ENCODE measurements at regions not wholly inside any gene's neighbourhood (a gene's known extent, or its start where the extent isn't known, plus 50 kb on each side); places are given as distances from the start of the nearest gene placed in this dataset.

DNA sequence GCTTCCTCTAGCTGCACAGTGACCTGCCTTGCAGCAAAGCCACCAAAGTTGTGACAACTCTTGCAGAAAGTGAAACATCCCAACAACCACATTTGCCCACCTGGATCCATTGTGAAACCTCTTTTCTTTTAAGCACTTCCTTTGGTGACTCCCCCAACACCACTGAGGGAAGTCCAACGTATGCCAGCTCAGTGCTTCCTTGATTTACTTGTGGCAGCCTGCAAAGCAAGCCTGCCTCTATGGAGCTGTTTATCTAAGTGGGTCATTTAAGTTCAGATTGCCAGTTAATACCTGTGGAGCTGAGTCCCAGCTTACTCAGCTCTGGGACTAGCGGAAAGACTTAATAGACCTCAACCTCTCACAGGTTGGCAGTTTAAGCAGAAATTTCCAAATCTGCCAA lies 230.8 kb upstream of the GHITM start:
- TF ChIP-seq, protein P1, sequence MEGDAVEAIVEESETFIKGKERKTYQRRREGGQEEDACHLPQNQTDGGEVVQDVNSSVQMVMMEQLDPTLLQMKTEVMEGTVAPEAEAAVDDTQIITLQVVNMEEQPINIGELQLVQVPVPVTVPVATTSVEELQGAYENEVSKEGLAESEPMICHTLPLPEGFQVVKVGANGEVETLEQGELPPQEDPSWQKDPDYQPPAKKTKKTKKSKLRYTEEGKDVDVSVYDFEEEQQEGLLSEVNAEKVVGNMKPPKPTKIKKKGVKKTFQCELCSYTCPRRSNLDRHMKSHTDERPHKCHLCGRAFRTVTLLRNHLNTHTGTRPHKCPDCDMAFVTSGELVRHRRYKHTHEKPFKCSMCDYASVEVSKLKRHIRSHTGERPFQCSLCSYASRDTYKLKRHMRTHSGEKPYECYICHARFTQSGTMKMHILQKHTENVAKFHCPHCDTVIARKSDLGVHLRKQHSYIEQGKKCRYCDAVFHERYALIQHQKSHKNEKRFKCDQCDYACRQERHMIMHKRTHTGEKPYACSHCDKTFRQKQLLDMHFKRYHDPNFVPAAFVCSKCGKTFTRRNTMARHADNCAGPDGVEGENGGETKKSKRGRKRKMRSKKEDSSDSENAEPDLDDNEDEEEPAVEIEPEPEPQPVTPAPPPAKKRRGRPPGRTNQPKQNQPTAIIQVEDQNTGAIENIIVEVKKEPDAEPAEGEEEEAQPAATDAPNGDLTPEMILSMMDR (IDR thresholded peaks at IDR 0.05; ENCODE audit: control extremely low read depth in 1 of 3, insufficient read depth in 1 of 3, low read depth in 1 of 3, low read length in 3 of 3), result no peak
- no peak for TF ChIP-seq POLR2A (IDR thresholded peaks at IDR 0.05; ENCODE audit: control extremely low read depth in 1 of 2, low read depth in 2 of 2, low read length in 2 of 2)
- no peak for TF ChIP-seq RNF2 (IDR thresholded peaks at IDR 0.05; ENCODE audit: borderline replicate concordance, low read depth, low read length, missing control alignments, poor library complexity, severe bottlenecking)
- TF ChIP-seq CBX8 (IDR thresholded peaks at IDR 0.05; ENCODE audit: borderline replicate concordance, low read depth, low read length), result no peak
- no peak for TF ChIP-seq SRF (IDR thresholded peaks at IDR 0.05; ENCODE audit: low read depth, low read length)
- no peak for TF ChIP-seq BACH1 (IDR thresholded peaks at IDR 0.05; ENCODE audit: low read length)
- no peak for TF ChIP-seq TAF1 (IDR thresholded peaks at IDR 0.05; ENCODE audit: low read depth, low read length)
